C4-2B (cell line): ENCODE measurements at regions not wholly inside any gene's neighbourhood (a gene's known extent, or its start where the extent isn't known, plus 50 kb on each side); places are given as distances from the start of the nearest gene placed in this dataset.

Experiments used
- H3K27ac ChIP-seq: fragments of 450-650 bp; 2 replicates; pipeline ENCODE4 v1.5.1; 2017
- CTCF ChIP-seq: fragments of 450-650 bp; conservative IDR thresholded peaks from 2 replicates; pipeline ENCODE4 v1.5.1; 2017; ENCODE audit warnings: mild to moderate bottlenecking
- ZFX ChIP-seq: fragments of 450-650 bp; IDR thresholded peaks from 2 replicates; pipeline ENCODE4 v1.6.1; 2017

- TF ChIP-seq CTCF: peak; percentile 72
- TF ChIP-seq ZFX: no peak
- no peak overlapping the region for H3K27ac ChIP-seq
Observed at GRCh38 chr18:41532344-41533086, 422.5 kb upstream of the PIK3C3 start.

- no peak overlapping the region for H3K27ac ChIP-seq
- TF ChIP-seq CTCF (no peak), ZFX (no peak)
Observed at GRCh38 chr18:41530970-41531369, 424.1 kb upstream of the PIK3C3 start.

- H3K27ac ChIP-seq: no peak overlapping the region
- TF ChIP-seq CTCF (no peak), ZFX (no peak)
Observed at GRCh38 chr18:41529093-41529492, 425.9 kb upstream of the PIK3C3 start.

GRCh38 chr18:41526054-41526453 lies 429.0 kb upstream of the PIK3C3 start:
- TF ChIP-seq ZFX (no peak), CTCF (no peak)
- H3K27ac ChIP-seq: no peak overlapping the region

- TF ChIP-seq ZFX (no peak), CTCF (no peak)
- no peak overlapping the region; the same call in 1 of the 2 replicates for H3K27ac ChIP-seq
Observed at GRCh38 chr18:41524674-41525470, 430.2 kb upstream of the PIK3C3 start.

GRCh38 chr18:41517142-41517541 lies 437.9 kb upstream of the PIK3C3 start:
- H3K27ac ChIP-seq: no peak overlapping the region
- TF ChIP-seq CTCF (no peak), ZFX (no peak)

- H3K27ac ChIP-seq: no peak overlapping the region
- TF ChIP-seq ZFX: no peak
- TF ChIP-seq CTCF: no peak
Observed at GRCh38 chr18:41513438-41513837, 441.6 kb upstream of the PIK3C3 start.
